Tibial nerve (tissue), 4 donors: ENCODE measurements at regions not wholly inside any gene's neighbourhood (a gene's known extent, or its start where the extent isn't known, plus 50 kb on each side); places are given as distances from the start of the nearest gene placed in this dataset.

Source experiments
- EP300 ChIP-seq, 2 donors: sonication (generic); formaldehyde crosslinking; IDR thresholded peaks; one replicate each; pipeline ENCODE4 v1.6.1; 2017; ENCODE audit warnings: antibody characterized with exemption in 2 of 2, mild to moderate bottlenecking in 1 of 2
- POLR2A ChIP-seq, 2 donors: fragments of 450-650 bp; IDR thresholded peaks; one replicate each; pipeline ENCODE4 v1.6.1; 2017; ENCODE audit warnings: antibody characterized with exemption in 2 of 2, mild to moderate bottlenecking in 2 of 2, moderate library complexity in 2 of 2
- TF ChIP-seq, protein P1 (sequence below), 5 experiments: fragments of 200-600 bp in 3 of 5; fragments of 450-650 bp in 2 of 5; sonication (generic) in 3 of 5; IDR thresholded peaks; one replicate each; pipeline ENCODE4 v1.5.1; 2016 to 2019; ENCODE audit warnings: antibody characterized with exemption in 5 of 5, mild to moderate bottlenecking in 3 of 5, moderate library complexity in 2 of 5

DNA sequence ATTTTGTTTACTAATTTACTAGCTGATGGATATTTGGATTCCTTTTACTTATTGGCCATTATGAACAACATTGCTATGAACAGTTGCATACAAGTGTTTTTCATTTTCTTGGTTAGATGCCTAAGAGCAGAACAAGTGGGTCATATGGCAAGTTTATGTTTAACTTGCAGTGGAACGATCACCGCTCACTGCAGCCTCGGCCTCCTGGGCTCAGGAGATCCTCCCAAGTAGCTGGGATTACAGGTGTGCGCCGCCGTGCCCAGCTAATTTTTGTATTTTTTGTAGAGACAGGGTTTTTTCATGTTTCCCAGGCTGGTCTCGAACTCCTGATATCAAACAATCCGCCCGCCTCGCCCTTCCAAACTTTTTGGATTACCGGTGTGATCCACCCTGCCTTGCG is 820.5 kb upstream of the TMPRSS15 start:
- TF ChIP-seq, protein P1, sequence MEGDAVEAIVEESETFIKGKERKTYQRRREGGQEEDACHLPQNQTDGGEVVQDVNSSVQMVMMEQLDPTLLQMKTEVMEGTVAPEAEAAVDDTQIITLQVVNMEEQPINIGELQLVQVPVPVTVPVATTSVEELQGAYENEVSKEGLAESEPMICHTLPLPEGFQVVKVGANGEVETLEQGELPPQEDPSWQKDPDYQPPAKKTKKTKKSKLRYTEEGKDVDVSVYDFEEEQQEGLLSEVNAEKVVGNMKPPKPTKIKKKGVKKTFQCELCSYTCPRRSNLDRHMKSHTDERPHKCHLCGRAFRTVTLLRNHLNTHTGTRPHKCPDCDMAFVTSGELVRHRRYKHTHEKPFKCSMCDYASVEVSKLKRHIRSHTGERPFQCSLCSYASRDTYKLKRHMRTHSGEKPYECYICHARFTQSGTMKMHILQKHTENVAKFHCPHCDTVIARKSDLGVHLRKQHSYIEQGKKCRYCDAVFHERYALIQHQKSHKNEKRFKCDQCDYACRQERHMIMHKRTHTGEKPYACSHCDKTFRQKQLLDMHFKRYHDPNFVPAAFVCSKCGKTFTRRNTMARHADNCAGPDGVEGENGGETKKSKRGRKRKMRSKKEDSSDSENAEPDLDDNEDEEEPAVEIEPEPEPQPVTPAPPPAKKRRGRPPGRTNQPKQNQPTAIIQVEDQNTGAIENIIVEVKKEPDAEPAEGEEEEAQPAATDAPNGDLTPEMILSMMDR (IDR thresholded peaks at IDR 0.05) = no peak
- no peak for TF ChIP-seq EP300 (IDR thresholded peaks at IDR 0.05)
- TF ChIP-seq POLR2A (IDR thresholded peaks at IDR 0.05) = no peak
